OCI-LY3 (cell line): ENCODE measurements at regions not wholly inside any gene's neighbourhood (a gene's known extent, or its start where the extent isn't known, plus 50 kb on each side); places are given as distances from the start of the nearest gene placed in this dataset.
"Not testable (repeated sequence)": the region's sequence is repeated elsewhere in the genome, so short reads cannot be mapped to it uniquely, and the experiment has no call there.

Experiments
- H2AFZ ChIP-seq: fragments of 200-600, 300-600 bp; shearing (Covaris generic); 2 replicates; pipeline ENCODE4 v1.6.0; 2014; ENCODE audit warnings: antibody characterized with exemption, low read depth, low read length
- H3K27ac ChIP-seq: fragments of 200-600, 300-600 bp; sonication (generic); 2 replicates; pipeline ENCODE4 v1.5.1; 2014; ENCODE audit warnings: mild to moderate bottlenecking, low read length, moderate library complexity, mixed read lengths
- H3K27me3 ChIP-seq: fragments of 200-600, 300-600 bp; sonication (generic); 2 replicates; pipeline ENCODE4 v1.6.1; 2014; ENCODE audit warnings: low read depth, low read length, mixed read lengths
- H3K36me3 ChIP-seq: fragments of 200-600, 300-600 bp; sonication (generic); replicated peaks from 2 replicates; pipeline ENCODE3; 2014; ENCODE audit warnings: low read depth, low read length, mixed read lengths
- H3K4me1 ChIP-seq: fragments of 300-600, 200-600 bp; sonication (generic); 2 replicates; pipeline ENCODE4 v1.6.1; 2014; ENCODE audit warnings: low read length, mixed read lengths
- H3K4me2 ChIP-seq: fragments of 200-600, 300-600 bp; sonication (generic); 2 replicates; pipeline ENCODE4 v1.6.1; 2014; ENCODE audit warnings: low read length, mixed read lengths
- H3K4me3 ChIP-seq: fragments of 300-600, 200-600 bp; sonication (generic); 2 replicates; pipeline ENCODE4 v1.5.1; 2014; ENCODE audit warnings: antibody characterized with exemption, mild to moderate bottlenecking, low read length, moderate library complexity
- H3K79me2 ChIP-seq: fragments of 300-600, 200-600 bp; shearing (Covaris generic); 2 replicates; pipeline ENCODE4 v1.6.1; 2014; ENCODE audit warnings: mild to moderate bottlenecking, low read length, mixed read lengths
- H3K9ac ChIP-seq: fragments of 300-600, 200-600 bp; shearing (Covaris generic); 2 replicates; pipeline ENCODE4 v1.6.0; 2014; ENCODE audit warnings: mild to moderate bottlenecking, low read length, moderate library complexity
- H3K9me3 ChIP-seq: fragments of 200-600, 300-600 bp; shearing (Covaris generic); 2 replicates; pipeline ENCODE4 v1.6.1; 2014; ENCODE audit warnings: low read length, mixed read lengths; ENCODE audit not compliant: insufficient read depth
- H4K20me1 ChIP-seq: fragments of 200-600, 300-600 bp; sonication (generic); 2 replicates; pipeline ENCODE4 v1.6.1; 2016; ENCODE audit warnings: low read length, mixed read lengths; ENCODE audit not compliant: insufficient read depth
- CTCF ChIP-seq: fragments of 200-600, 300-600 bp; sonication (generic); IDR thresholded peaks from 2 replicates; pipeline ENCODE4 v1.5.1; 2014; ENCODE audit warnings: antibody characterized with exemption, low read length, low read depth
- EZH2phosphoT487 ChIP-seq: fragments of 200-600 bp; shearing (Covaris generic); IDR thresholded peaks from 2 replicates; pipeline ENCODE4 v1.6.1; 2018; ENCODE audit warnings: antibody characterized with exemption, mixed run types, low read depth

- H3K27me3 ChIP-seq: no peaks in the 10 kb centered on the region
- H3K9ac ChIP-seq: no peak overlapping the region
- H3K36me3 ChIP-seq: no peaks in the 10 kb centered on the region
- no peaks in the 10 kb centered on the region for H4K20me1 ChIP-seq
- no peaks in the 10 kb centered on the region for H3K9me3 ChIP-seq
- no peak for TF ChIP-seq CTCF
- TF ChIP-seq EZH2phosphoT487: no peak
- no peak overlapping the region for H3K4me2 ChIP-seq
- H2AFZ ChIP-seq: no peak overlapping the region
- H3K27ac ChIP-seq: no peak overlapping the region
- H3K4me3 ChIP-seq: no peak overlapping the region
- H3K79me2 ChIP-seq: no peaks in the 10 kb centered on the region
- H3K4me1 ChIP-seq: no peaks in the 10 kb centered on the region
Measured at GRCh38 chr10:33478089-33478674, 143.7 kb upstream of the NRP1 start.

GRCh38 chr10:33477291-33478088 lies 143.0 kb upstream of the NRP1 start:
- H3K79me2 ChIP-seq: no peaks in the 10 kb centered on the region
- no peak for TF ChIP-seq EZH2phosphoT487
- no peak for TF ChIP-seq CTCF
- H3K4me2 ChIP-seq: no peak overlapping the region
- no peaks in the 10 kb centered on the region for H4K20me1 ChIP-seq
- no peaks in the 10 kb centered on the region for H3K4me1 ChIP-seq
- H3K27ac ChIP-seq: no peak overlapping the region
- no peaks in the 10 kb centered on the region for H3K9me3 ChIP-seq
- no peaks in the 10 kb centered on the region for H3K36me3 ChIP-seq
- no peak overlapping the region for H3K4me3 ChIP-seq
- H3K27me3 ChIP-seq: no peaks in the 10 kb centered on the region
- H3K9ac ChIP-seq: no peak overlapping the region
- no peak overlapping the region for H2AFZ ChIP-seq

GRCh38 chr10:33476757-33477273 lies 142.3 kb upstream of the NRP1 start:
- Histone ChIP-seq H4K20me1 (no peaks in the 10 kb centered on the region), H3K9ac (no peak overlapping the region), H3K4me2 (no peak overlapping the region), H3K4me3 (no peak overlapping the region), H3K79me2 (no peaks in the 10 kb centered on the region), H3K4me1 (no peaks in the 10 kb centered on the region), H3K27ac (no peak overlapping the region), H2AFZ (no peak overlapping the region), H3K36me3 (no peaks in the 10 kb centered on the region), H3K9me3 (no peaks in the 10 kb centered on the region), H3K27me3 (no peaks in the 10 kb centered on the region)
- TF ChIP-seq CTCF (no peak), EZH2phosphoT487 (no peak)

- H3K9ac ChIP-seq: no peak overlapping the region
- no peak overlapping the region for H3K4me3 ChIP-seq
- H3K27ac ChIP-seq: no peak overlapping the region
- TF ChIP-seq CTCF (no peak), EZH2phosphoT487 (no peak)
- no peaks in the 10 kb centered on the region for H3K36me3 ChIP-seq
- no peaks in the 10 kb centered on the region for H4K20me1 ChIP-seq
- no peak overlapping the region for H3K4me2 ChIP-seq
- no peaks in the 10 kb centered on the region for H3K79me2 ChIP-seq
- no peaks in the 10 kb centered on the region for H3K27me3 ChIP-seq
- H3K9me3 ChIP-seq: no peaks in the 10 kb centered on the region
- no peak overlapping the region for H2AFZ ChIP-seq
- H3K4me1 ChIP-seq: no peaks in the 10 kb centered on the region
Measured at GRCh38 chr10:33473688-33474087, 139.2 kb upstream of the NRP1 start.

GRCh38 chr10:33468006-33468405 lies 133.5 kb upstream of the NRP1 start:
- H2AFZ ChIP-seq, H3K9ac ChIP-seq, H4K20me1 ChIP-seq, H3K9me3 ChIP-seq, H3K4me2 ChIP-seq, H3K27me3 ChIP-seq, H3K79me2 ChIP-seq, H3K27ac ChIP-seq, H3K36me3 ChIP-seq, H3K4me1 ChIP-seq, H3K4me3 ChIP-seq: not testable (repeated sequence)
